NCI-H2171 (cell line): ENCODE measurements at regions not wholly inside any gene's neighbourhood (a gene's known extent, or its start where the extent isn't known, plus 50 kb on each side); places are given as distances from the start of the nearest gene placed in this dataset.
"Not testable (repeated sequence)": the region's sequence is repeated elsewhere in the genome, so short reads cannot be mapped to it uniquely, and the experiment has no call there.

ENCODE experiments used
- DNase-seq: peaks from one replicate; lab custom pipeline; 2025; lab: John Stamatoyannopoulos, UW

GRCh38 chr4:7141151-7141834 is 51.0 kb upstream of the SORCS2 start:
- no peak for DNase-seq

GRCh38 chr4:7140692-7141069 is 51.7 kb upstream of the SORCS2 start:
- DNase-seq = no peak

- no peak for DNase-seq
These were observed 52.2 kb upstream of the SORCS2 start for GRCh38 chr4:7140062-7140691.

DNA sequence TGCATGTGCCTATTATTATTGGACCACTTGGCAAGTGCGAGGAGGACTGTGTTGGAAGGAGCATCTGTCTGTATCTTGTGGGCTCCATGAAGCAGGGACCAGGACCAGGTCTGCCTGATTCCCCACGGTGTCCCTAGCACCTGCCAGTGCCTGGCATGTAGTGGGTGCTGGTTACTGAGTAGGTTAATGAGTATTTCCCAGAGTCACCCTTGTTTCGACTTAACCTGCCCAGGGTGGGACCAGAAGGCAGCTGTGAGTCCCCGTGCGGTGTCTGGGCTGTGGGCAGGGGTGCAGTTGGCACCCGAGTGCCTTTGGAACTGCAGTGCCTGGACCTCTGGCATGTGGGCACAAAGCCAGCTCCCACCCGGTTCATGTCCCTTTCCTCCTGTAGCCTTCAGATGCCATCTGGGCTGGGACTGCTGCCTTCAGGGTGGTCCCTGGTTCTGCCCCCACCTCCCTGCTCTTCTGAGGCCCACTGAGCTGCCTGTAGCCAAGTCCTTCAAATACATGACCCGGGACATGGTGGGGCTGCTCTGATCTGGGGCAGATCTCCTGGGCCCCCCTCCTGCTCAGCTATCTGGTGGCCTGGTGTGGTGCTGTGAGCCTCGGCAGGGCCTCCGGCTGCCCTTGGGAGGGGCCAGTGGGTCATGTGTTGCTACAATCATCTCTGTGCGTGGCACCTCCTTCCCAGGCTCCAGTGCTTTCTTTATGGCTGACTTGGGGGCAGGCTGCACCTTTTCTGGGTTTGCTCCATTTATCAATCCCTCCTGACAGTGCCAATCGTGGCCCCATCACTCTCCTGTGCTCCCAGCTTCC is 53.0 kb upstream of the SORCS2 start:
- DNase-seq = no peak

- DNase-seq = no peak
These were observed 53.8 kb upstream of the SORCS2 start for GRCh38 chr4:7138223-7139166.

GRCh38 chr4:7137326-7138200 is 54.8 kb upstream of the SORCS2 start:
- no peak for DNase-seq

GRCh38 chr4:7136351-7136750 is 56.0 kb upstream of the SORCS2 start:
- DNase-seq = no peak

GRCh38 chr4:7135389-7135746 is 57.0 kb upstream of the SORCS2 start:
- no peak for DNase-seq

- no peak for DNase-seq
These were observed 57.5 kb upstream of the SORCS2 start for GRCh38 chr4:7134737-7135388.

GRCh38 chr4:7133818-7134650 is 58.3 kb upstream of the SORCS2 start:
- DNase-seq = not testable (repeated sequence)

GRCh38 chr4:7132730-7133582 is 59.4 kb upstream of the SORCS2 start:
- no peak for DNase-seq

DNA sequence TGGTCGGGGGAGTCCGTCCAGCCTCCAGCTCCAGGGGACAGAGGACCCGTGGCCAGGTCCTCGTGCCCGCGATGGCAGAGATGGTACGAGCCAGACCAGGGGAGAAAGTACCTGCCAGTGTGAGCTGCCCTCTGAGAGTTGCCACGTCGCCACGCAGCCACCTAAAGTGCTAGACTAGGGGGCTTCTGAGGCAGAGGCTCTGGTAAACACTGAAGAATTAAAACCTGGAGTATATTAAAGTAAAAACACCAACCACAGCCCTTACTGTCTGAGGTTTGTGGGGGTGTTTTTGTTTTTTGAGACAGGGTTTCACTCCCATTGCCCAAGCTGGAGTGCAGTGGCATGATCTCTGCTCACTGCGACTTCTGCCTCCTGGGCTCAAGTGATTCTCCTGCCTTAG is 60.1 kb upstream of the SORCS2 start:
- DNase-seq = no peak

- DNase-seq = no peak
These were observed 60.8 kb upstream of the SORCS2 start for GRCh38 chr4:7131498-7132031.

GRCh38 chr4:7130621-7131211 is 61.6 kb upstream of the SORCS2 start:
- no peak for DNase-seq

- DNase-seq = no peak
These were observed 62.2 kb upstream of the GRPEL1 start for GRCh38 chr4:7129871-7130620.

DNA sequence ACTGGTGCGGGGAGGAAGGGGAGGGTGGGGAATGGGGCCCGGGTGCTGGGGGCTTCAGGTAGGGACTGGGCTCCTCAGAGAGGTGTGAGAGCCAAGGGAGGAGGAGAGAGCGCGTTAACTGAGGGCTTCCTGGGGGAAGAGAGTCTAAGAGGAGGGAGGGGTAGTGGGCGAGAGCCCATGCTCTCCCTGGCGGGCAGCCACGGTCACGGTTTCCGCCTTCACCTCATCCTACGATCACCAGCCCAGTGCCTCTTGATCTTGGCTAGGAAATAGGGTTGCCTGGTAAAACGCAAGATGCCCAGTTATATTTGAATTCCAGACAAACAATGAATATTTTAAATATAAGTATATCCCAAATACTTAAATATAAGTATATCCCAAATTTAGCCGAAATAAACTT is 60.8 kb upstream of the GRPEL1 start:
- no peak for DNase-seq

DNA sequence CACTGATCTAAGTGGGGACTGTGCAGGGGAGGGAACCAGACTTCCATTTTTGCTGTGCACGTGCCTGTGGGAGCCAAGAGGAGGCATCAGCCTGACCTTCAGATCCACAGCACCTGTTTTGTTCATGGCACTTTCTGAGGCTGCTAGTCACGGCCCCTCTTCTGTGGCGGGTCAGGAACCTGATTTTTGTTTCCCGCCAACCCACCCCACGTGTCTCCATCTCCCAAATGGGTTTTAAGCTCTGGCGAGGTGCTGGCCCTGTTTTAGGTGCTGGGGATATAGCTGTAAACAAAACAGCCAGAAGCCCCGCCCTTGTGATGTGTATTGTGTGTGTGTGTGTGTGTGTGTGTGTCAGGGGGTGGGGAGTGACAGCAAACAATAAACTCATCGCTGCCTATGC is 60.4 kb upstream of the GRPEL1 start:
- no peak for DNase-seq
